NCI-H82 treated with DMSO at 0.1 percent for 48 hours (cell line): ENCODE measurements at regions not wholly inside any gene's neighbourhood (a gene's known extent, or its start where the extent isn't known, plus 50 kb on each side); places are given as distances from the start of the nearest gene placed in this dataset.
"Not testable (repeated sequence)": the region's sequence is repeated elsewhere in the genome, so short reads cannot be mapped to it uniquely, and the experiment has no call there.

Experiments
- DNase-seq: peaks from one replicate; lab custom pipeline; 2025; ENCODE audit not compliant: unreplicated experiment; lab: John Stamatoyannopoulos, UW

- no peak for DNase-seq
Measured at GRCh38 chr2:204140246-204140645, 203.7 kb downstream of the ICOS start.

GRCh38 chr2:204143216-204144014, 206.9 kb downstream of the ICOS start:
- DNase-seq = no peak

DNA sequence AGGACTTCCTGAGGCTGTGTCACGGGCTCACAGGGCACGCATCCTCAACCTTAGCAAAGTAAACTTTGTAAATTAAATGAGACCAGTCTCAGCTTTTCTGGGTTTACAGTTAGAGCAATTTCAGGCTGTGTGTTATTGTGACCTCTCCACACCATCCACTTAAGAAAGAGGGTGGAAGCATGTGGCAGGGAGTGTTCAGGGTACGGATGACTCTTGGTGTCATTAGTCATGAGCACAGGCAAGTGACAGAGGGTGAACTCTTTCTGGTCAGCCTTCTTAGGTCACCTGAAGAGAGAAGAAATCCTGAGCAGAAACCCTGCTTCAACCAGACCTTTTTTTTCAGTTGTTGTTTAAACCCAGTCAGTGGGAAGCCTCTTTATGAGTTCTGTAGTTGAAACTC, 207.9 kb downstream of the ICOS start:
- DNase-seq = no peak

- peak; percentile 45 for DNase-seq
Measured at GRCh38 chr2:204145263-204145751, 208.7 kb downstream of the ICOS start.

DNA sequence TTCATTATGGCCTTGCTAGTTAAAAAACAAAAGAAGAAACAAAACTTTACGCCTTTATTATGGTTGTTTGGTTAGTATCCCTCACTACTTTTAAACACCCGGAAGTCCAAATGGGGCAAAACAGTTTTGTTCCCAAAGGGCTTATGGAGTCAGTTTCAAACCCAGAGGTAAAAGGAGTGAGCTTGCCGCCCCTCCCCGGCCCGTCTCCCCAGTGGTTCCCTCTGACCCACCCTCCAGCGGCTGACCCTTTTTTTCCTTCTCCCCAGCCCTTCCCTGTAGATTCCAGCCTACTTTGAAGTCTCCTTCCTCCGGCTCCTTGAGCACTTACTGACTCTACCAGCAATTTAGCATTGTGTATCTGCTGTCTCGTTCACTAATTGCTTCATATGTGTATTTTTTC, 209.2 kb downstream of the ICOS start:
- DNase-seq = no peak

GRCh38 chr2:204147040-204147439, 210.5 kb downstream of the ICOS start:
- DNase-seq = not testable (repeated sequence)

- DNase-seq = no peak
Measured at GRCh38 chr2:204150721-204151120, 214.2 kb downstream of the ICOS start.

- no peak for DNase-seq
Measured at GRCh38 chr2:204152616-204153015, 216.1 kb downstream of the ICOS start.

- no peak for DNase-seq
Measured at GRCh38 chr2:204154863-204155262, 218.3 kb downstream of the ICOS start.

DNA sequence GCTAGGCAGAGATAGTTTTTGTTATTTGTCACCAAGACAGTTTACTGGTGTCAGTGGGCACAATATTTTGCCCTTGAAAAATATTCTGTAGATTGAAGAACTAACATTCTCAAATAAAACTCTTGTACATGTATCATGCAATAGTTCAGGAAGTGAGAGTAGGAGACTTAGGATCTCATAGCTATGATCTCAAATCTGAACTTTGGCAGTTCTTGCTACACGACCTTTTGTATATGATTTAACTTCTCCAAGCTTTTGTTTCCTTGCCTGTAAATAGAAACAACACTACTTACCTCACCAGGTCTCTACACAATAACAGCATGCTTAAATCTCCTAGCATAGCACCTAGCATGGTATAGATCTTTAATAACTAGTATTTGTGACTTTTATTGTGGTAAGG, 219.9 kb downstream of the ICOS start:
- DNase-seq = no peak

- no peak for DNase-seq
Measured at GRCh38 chr2:204157684-204158083, 221.1 kb downstream of the ICOS start.

GRCh38 chr2:204159526-204159925, 223.0 kb downstream of the ICOS start:
- DNase-seq = no peak

GRCh38 chr2:204160989-204161388, 224.4 kb downstream of the ICOS start:
- no peak for DNase-seq

DNA sequence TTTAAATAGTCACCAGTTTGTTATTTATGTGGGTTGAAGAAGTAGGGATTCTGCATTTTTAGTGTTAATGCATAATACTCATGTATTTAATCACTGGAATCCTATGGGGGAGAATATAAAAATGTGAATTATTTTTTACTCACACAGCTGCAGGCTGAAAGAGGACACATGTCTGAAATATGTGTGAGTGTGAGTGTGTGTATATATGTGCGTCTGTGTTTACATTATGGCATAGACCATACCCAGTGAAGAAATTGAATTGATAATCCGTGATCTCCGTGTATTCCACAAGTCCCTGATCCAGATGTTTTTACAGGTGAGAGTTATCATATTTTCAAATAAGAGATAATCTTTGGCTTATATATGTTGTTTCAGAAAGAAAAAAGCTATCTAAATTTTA, 225.3 kb downstream of the ICOS start:
- DNase-seq = no peak

DNA sequence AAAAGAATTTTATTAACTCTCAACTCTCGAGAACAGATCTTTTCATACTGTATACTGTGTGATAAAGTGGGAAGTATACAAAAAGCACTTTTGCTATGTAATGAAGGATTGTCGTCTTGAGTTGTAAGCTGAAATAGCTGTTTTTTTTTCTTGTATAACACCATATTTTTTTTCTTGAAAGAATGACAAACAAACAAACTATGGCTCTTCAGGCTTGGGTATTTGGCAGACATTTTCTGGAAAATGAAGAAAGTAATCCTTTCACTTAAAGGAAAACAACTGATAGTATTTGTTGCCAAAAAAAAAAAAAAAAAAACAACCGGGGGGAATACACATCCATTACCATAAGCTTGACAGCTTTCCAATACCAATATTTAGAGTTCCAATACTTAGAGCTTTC, 230.4 kb downstream of the ICOS start:
- DNase-seq = no peak

DNA sequence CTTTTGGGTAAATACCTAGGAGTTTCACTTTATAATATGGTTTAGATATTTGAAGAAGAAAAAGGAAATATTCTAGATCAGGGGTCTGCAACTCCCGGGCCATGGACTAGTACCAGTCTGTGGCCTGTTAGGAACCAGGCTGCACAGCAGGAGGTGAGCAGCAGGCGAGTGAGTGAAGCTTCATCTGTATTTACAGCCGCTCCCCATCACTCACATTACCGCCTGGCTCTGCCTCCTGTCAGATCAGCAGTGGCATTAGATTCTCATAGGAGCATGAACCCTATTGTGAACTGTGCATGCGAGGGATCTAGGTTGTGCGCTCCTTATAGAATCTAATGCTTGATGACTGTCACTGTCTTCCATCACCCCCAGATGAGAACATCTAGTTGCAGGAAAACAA, 231.1 kb downstream of the ICOS start:
- DNase-seq = not testable (repeated sequence)

GRCh38 chr2:204170411-204170810, 233.8 kb downstream of the ICOS start:
- DNase-seq = peak; percentile 88

DNA sequence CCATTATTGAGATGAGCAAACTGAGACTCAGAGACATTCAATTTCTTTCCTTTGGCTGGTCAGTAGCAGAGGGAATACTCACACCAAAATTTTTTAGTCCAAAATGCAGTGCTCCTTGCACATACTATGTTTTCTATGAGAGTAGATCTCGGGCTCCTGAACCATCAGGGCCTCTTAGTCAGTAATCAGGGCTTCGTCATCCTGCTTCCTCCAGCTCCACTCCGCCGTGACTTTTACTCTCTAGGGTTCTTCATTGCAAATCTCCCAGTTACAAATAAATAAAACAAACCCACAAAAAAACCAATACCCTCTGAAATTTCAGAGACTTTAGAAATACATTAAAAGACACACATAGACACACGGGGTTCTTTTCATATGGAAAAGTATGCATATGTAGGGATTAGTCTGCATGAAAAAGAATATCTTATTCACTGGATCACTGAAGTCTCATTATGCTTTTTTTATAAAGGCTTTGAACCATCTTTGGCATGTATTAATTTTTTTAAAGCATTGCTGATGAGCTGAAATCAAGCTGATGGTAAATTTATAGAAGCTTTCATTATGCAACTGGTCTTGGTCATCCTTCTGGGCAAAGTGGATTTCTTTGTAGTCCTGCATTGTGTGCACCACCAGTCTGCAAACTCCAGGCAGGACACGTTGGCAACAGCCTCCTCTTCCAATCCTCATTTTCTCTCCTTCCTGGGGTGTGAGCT, 235.0 kb downstream of the ICOS start:
- no peak for DNase-seq

- DNase-seq = no peak
Measured at GRCh38 chr2:204172145-204172600, 235.6 kb downstream of the ICOS start.

- DNase-seq = no peak
Measured at GRCh38 chr2:204174034-204174433, 237.5 kb downstream of the ICOS start.

GRCh38 chr2:204175552-204176271, 239.1 kb downstream of the ICOS start:
- peak; percentile 97 for DNase-seq

DNA sequence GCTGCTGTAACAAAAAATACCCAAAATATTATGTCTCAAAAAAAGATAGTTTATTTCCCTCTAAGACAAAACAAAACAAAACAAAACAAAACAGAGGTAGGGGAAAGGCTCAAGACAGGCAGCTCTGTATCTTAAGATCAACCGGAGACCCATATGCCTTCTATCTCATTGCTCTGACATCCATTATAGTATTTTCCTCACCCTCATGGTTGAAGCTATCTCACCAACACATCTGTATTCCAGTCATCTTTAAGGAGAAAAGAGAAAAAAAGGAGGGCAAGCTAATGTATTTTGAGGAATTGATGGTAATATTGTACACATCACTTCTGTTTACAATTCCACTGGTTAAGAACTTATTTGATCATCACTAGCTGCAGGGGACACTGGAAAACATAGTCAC, 239.7 kb downstream of the ICOS start:
- DNase-seq = no peak
